ENCODE measurements at regions not wholly inside any gene's neighbourhood (a gene's known extent, or its start where the extent isn't known, plus 50 kb on each side); places are given as distances from the start of the nearest gene placed in this dataset.

DNA sequence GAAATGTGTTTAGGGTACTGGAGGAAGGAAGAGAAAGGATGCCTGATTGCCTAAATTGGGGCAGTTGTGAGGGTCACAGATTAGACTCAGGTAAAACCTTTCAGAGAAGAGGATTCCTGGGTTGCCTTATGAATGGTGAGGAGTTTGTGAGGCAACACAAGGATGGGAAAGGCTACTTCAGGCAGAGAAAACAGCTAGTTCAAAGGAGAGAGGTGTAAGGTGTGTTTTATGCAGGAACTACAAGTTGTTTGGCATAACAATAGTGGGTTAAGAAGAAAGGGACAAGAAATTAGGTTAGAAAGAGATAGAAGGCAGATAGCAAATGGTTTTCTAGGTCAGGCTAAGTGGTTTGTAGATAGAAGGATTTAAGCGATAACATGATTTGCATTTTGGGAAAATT, 75.1 kb upstream of the PGRMC2 start:
- Histone ChIP-seq H4K20me1 (ENCODE audit: insufficient read depth, low read length, poor library complexity, severe bottlenecking) (no peaks in the 10 kb centered on the region), H3K27me3 (ENCODE audit: insufficient read depth, low read length, poor library complexity, severe bottlenecking) (no peaks in the 10 kb centered on the region), H3K9me2 (replicated peaks; ENCODE audit: low read depth, low read length) (no peaks in the 10 kb centered on the region), H3K79me2 (ENCODE audit: insufficient read depth, low read length) (no peaks in the 10 kb centered on the region), H3K9ac (ENCODE audit: low read depth, low read length, poor library complexity, severe bottlenecking) (no peak overlapping the region), H3K36me3 (ENCODE audit: insufficient read depth, low read length) (no peaks in the 10 kb centered on the region), H3K4me3 (ENCODE audit: low read length, poor library complexity, severe bottlenecking) (no peak overlapping the region), H2AFZ (ENCODE audit: low read length) (no peak overlapping the region), H3F3A (ENCODE audit: low read depth) (no peaks in the 10 kb centered on the region), H3K4me1 (ENCODE audit: insufficient read depth, low read length, poor library complexity, severe bottlenecking) (no peaks in the 10 kb centered on the region), H3K9me3 (ENCODE audit: insufficient read depth, low read depth, low read length) (no peaks in the 10 kb centered on the region), H3K4me2 (ENCODE audit: low read depth, low read length, poor library complexity, severe bottlenecking) (no peak overlapping the region)
- no peak for TF ChIP-seq CTCF (conservative IDR thresholded peaks at IDR 0.05; ENCODE audit: low read length)
- no peak for TF ChIP-seq EZH2phosphoT487 (IDR thresholded peaks at IDR 0.05; ENCODE audit: borderline replicate concordance)

DNA sequence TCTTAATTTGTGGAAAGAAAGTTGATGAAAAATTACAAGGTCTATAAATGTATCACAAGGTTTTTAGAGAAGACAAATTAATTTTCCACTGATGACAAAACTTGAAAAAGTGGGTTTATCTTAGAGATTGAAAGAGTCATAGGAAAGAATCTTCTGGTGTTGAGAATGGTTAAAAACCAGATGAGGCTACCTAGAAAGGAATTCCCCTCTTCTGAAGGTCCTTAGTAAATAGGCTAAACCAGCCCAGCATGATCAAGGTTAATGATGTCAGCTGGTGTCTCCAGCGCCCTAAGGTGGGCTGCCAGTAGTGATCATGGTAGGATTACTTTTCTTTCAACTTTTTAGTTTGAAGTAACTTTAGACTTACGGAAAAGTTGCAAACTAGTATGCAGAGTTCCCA, 71.8 kb upstream of the PGRMC2 start:
- no peaks in the 10 kb centered on the region for H3K27me3 ChIP-seq (ENCODE audit: insufficient read depth, low read length, poor library complexity, severe bottlenecking)
- H3K9me3 ChIP-seq (ENCODE audit: insufficient read depth, low read depth, low read length) = no peaks in the 10 kb centered on the region
- TF ChIP-seq CTCF (conservative IDR thresholded peaks at IDR 0.05; ENCODE audit: low read length) (no peak), EZH2phosphoT487 (IDR thresholded peaks at IDR 0.05; ENCODE audit: borderline replicate concordance) (no peak)

DNA sequence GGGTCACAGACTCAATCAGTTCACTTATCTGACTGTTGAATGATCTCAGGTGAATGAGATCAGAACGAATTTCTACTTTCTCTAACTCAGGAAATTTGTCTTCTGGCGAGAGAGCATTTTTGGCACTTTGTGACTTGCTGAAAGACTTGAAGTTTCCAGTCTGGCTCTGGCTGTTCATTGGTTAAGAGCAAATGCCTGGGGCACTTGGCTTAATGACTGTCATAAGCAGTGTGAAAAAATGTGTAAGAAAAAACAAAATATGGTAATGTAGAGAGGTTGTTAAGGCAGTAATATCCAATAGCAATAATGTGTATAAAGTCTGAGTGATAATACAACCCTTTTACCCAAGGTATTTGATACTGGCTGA, 71.3 kb upstream of the PGRMC2 start:
- TF ChIP-seq CTCF (conservative IDR thresholded peaks at IDR 0.05; ENCODE audit: low read length) (no peak), EZH2phosphoT487 (IDR thresholded peaks at IDR 0.05; ENCODE audit: borderline replicate concordance) (no peak)
- no peak overlapping the region for H3K4me2 ChIP-seq (ENCODE audit: low read depth, low read length, poor library complexity, severe bottlenecking)
- H4K20me1 ChIP-seq (ENCODE audit: insufficient read depth, low read length, poor library complexity, severe bottlenecking) = no peaks in the 10 kb centered on the region

More for the DNA sequence above, 71.8 kb upstream of the PGRMC2 start:
- Histone ChIP-seq H3F3A (ENCODE audit: low read depth) (no peaks in the 10 kb centered on the region), H3K9me2 (replicated peaks; ENCODE audit: low read depth, low read length) (no peaks in the 10 kb centered on the region), H3K9ac (ENCODE audit: low read depth, low read length, poor library complexity, severe bottlenecking) (no peak overlapping the region), H3K4me3 (ENCODE audit: low read length, poor library complexity, severe bottlenecking) (no peak overlapping the region), H2AFZ (ENCODE audit: low read length) (no peak overlapping the region), H3K79me2 (ENCODE audit: insufficient read depth, low read length) (no peaks in the 10 kb centered on the region), H3K36me3 (ENCODE audit: insufficient read depth, low read length) (no peaks in the 10 kb centered on the region), H3K4me1 (ENCODE audit: insufficient read depth, low read length, poor library complexity, severe bottlenecking) (no peaks in the 10 kb centered on the region), H4K20me1 (ENCODE audit: insufficient read depth, low read length, poor library complexity, severe bottlenecking) (no peaks in the 10 kb centered on the region), H3K4me2 (ENCODE audit: low read depth, low read length, poor library complexity, severe bottlenecking) (no peak overlapping the region)

More for the DNA sequence above, 71.3 kb upstream of the PGRMC2 start:
- H3F3A ChIP-seq (ENCODE audit: low read depth) = no peaks in the 10 kb centered on the region
- H3K27me3 ChIP-seq (ENCODE audit: insufficient read depth, low read length, poor library complexity, severe bottlenecking) = no peaks in the 10 kb centered on the region
- no peak overlapping the region for H2AFZ ChIP-seq (ENCODE audit: low read length)
- no peaks in the 10 kb centered on the region for H3K9me3 ChIP-seq (ENCODE audit: insufficient read depth, low read depth, low read length)
- no peaks in the 10 kb centered on the region for H3K36me3 ChIP-seq (ENCODE audit: insufficient read depth, low read length)
- no peaks in the 10 kb centered on the region for H3K4me1 ChIP-seq (ENCODE audit: insufficient read depth, low read length, poor library complexity, severe bottlenecking)
- no peaks in the 10 kb centered on the region for H3K9me2 ChIP-seq (replicated peaks; ENCODE audit: low read depth, low read length)
- H3K79me2 ChIP-seq (ENCODE audit: insufficient read depth, low read length) = no peaks in the 10 kb centered on the region
- no peak overlapping the region for H3K4me3 ChIP-seq (ENCODE audit: low read length, poor library complexity, severe bottlenecking)
- no peak overlapping the region for H3K9ac ChIP-seq (ENCODE audit: low read depth, low read length, poor library complexity, severe bottlenecking)
